T1000 (cell line): ENCODE measurements at regions not wholly inside any gene's neighbourhood (a gene's known extent, or its start where the extent isn't known, plus 50 kb on each side); places are given as distances from the start of the nearest gene placed in this dataset.
A peak's percentile ranks its signal among the peaks of the same experiment; 100 is the strongest.
"Not testable (repeated sequence)": the region's sequence is repeated elsewhere in the genome, so short reads cannot be mapped to it uniquely, and the experiment has no call there.

Experiments
- DNase-seq: peaks from one replicate; lab custom pipeline; 2025; ENCODE audit warnings: mixed read lengths; lab: John Stamatoyannopoulos, UW

DNA sequence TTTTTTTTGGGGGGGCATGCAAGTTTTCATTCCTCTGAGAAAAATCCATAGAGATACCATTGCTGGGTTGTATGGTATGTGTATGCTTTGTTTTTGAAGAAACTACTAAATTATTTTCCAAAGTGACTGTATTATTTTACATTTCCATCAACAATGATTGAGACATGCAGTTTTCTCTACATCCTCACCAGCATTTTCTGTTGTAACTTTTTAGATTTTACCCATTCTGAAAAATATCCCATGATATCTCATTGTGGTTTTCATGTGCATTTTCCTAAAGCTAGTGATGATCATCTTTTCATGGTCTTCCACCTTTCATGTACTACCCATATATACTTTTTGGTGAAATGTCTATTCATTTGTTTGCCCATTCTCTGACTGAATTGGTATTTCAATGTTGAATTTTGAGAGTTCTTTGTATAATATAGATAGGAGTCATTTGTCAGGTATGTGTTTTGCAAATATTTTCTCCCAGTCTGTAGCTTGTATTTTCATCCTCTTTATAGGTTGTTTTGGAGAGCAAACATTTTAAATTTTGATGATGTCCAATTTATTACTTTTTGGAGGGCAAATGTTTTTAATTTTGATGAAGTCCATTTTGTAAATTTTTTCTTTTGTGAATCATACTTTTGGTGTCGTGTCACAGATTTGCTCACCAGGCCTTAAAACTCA, 827.5 kb upstream of the CITED2 start:
- DNase-seq, result no peak

DNA sequence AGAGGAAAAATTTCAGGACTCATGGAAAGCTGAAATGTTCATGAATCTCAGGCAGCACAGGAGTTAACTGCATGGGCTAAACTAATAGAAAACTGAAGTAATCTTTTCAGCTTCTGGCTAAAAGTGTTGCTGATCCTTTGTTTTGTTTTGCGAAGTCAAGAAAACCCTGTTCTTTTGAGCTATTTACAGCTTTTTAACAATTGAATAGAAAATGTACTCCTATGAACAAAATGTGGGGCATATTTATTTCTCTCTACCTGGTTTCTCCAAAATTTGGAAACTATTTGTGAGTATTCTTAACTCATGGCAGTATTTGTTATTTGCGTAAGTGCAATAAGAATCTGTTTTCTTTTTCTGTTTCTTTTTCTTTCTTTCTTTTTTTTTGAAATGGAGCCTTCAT, 818.8 kb upstream of the CITED2 start:
- no peak for DNase-seq

- DNase-seq, result no peak
These were observed 817.6 kb upstream of the CITED2 start for GRCh38 chr6:140192018-140192417.

GRCh38 chr6:140189263-140189662, 814.8 kb upstream of the CITED2 start:
- DNase-seq, result not testable (repeated sequence)

- DNase-seq, result no peak
These were observed 811.5 kb upstream of the CITED2 start for GRCh38 chr6:140185991-140186390.

GRCh38 chr6:140183881-140184280, 809.4 kb upstream of the CITED2 start:
- DNase-seq, result no peak

- no peak for DNase-seq
These were observed 808.4 kb upstream of the CITED2 start for GRCh38 chr6:140182821-140183220.

DNA sequence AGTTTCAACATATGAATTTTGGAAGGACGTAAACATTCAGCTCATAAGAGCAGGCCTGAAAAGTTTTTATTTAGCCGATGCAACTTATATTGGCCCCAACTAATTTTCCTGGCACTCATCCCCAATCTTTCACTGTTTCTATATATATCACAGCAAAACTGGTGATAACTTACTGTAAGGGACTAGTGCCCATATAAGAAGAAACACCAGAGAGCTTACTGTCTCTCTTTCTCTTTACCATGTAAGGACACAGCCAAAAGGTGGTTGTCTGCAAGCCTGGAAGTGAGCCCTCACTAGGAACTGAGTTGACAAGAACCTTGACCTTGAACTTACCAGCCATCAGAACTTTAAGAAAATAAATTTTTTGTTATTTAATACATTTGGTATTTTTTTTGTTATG, 807.4 kb upstream of the CITED2 start:
- DNase-seq, result no peak

DNA sequence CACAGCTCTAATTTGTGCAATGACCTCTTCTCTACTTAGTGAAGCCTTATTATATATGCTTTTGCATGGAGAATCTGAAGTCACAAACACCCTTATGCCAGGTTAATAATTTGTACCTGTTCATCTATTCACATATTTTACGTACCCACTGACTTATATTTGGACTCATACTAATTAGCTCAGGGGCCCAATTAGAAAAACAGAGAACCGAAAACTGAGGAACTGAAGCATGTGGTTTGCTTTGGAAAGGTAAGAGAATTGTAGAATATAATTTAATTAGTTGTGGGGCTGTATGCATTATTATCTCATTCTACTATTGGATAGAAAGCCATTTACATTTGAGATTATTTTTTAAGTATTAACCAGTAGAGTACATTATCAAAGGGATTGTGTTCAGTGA, 805.9 kb upstream of the CITED2 start:
- no peak for DNase-seq

DNA sequence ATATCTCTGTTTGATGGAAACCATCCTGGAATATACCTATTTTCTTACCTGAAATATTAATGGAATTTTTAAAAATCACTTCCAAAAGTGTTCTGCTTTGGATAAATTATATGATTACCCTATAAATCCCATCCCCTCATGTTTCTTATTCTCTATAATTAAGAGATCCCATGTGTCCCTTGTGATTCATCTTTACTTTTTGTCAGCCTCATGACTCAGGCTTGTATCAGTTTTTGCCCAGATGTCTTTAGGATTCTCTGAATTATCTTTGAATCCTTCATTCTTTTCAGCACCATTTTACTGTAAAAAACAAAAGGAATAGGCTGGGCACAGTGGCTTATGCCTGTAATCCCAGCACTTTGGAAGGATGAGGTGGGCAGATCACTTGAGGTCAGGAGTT, 804.5 kb upstream of the CITED2 start:
- DNase-seq, result no peak

DNA sequence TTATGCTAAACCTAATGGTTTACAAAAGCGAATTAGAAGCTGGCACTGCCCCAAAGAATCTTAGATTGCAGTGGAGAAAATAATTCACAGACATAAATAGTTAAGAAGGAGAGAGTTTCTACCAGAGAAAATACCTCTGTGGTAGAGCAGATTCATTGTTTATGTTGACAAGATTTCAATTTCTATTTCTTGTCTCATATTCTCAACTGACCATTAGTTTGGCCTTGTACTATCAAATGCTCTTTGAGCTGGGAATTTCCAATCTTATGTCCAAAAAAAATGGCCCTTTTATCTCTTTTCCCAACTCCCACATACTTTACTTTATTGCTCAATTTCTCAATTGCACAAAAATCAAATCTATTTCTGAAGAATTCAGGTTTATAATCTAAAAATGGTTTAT, 804.1 kb upstream of the CITED2 start:
- no peak for DNase-seq

- no peak for DNase-seq
These were observed 801.9 kb upstream of the CITED2 start for GRCh38 chr6:140176306-140176705.

GRCh38 chr6:140175486-140175885, 801.0 kb upstream of the CITED2 start:
- no peak for DNase-seq

DNA sequence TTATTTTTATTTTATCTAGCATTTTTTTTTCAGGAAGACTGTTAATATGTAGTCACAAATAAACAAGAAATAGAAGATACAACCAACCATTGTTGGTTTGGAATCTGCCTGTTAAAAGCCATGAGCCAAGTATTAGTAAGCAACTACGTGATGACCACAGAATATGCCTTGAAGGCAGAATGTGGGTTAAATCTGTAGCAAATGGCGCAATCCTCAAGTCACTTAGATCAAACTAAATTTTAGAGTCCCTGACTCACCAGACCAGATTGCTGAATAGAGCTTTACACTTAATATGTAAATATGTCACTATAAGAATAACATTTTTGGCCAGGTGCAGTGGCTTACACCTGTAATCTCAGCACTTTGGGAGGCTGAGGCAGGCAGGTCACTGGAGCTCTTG, 800.1 kb upstream of the CITED2 start:
- peak; percentile 50 for DNase-seq

GRCh38 chr6:140168365-140168764, 793.9 kb upstream of the CITED2 start:
- no peak for DNase-seq

- no peak for DNase-seq
These were observed 786.5 kb upstream of the CITED2 start for GRCh38 chr6:140160909-140161308.

- DNase-seq, result no peak
These were observed 786.0 kb upstream of the CITED2 start for GRCh38 chr6:140160494-140160893.

- no peak for DNase-seq
These were observed 781.7 kb upstream of the CITED2 start for GRCh38 chr6:140156131-140156530.

DNA sequence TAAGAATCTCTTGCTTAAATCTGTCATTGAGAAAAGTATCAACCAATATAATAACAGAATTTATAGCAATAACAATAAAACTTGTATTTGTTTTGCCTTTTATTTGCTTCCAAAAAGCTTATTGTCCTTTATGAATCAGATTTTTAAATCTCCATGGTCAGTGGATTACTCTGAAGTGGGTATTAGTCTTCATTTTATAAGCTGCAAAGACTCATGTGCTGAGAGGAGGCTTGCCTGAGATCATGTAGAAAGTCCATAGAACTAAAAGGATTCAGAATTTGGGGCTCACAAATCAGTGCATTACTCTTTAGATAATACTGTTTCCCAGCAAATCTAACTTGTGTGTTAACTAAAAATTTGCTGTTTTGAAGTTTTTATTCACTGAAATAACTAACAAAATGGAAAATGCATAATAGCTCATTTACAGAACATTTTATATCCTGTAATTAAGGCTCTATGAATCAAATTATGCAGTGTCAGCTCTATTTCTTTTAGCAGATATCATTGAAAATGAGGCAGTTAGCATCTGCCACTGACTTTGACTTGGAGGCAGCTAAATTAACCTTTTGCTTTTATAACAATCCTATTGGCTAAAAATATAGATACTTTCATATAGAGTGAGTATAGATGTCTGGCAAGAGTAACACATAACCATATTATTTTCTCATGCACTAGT, 781.1 kb upstream of the CITED2 start:
- no peak for DNase-seq

DNA sequence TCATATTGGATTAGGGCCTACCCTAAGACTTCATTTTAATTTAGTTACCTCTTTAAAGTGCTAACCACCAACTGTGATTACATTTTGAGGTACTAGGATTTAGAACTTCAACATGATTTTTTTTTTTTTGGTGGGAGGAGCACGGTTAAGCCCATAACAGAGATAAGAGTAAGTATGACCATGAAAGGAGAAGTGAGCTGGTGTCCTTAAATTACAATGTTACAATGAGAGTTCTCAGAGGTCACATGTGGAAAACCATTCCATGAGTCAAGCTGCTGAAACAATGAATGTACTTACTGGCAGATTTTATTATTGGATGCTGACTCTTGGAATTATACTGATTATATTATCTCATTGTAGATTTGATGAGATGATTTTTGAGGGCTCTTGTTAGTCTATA, 779.3 kb upstream of the CITED2 start:
- DNase-seq, result no peak

- not testable (repeated sequence) for DNase-seq
These were observed 773.7 kb upstream of the CITED2 start for GRCh38 chr6:140147825-140148814.

GRCh38 chr6:140140891-140141290, 766.4 kb upstream of the CITED2 start:
- no peak for DNase-seq
